OCI-LY7 (cell line): ENCODE measurements at regions not wholly inside any gene's neighbourhood (a gene's known extent, or its start where the extent isn't known, plus 50 kb on each side); places are given as distances from the start of the nearest gene placed in this dataset.

Experiments
- BruUV-seq: library from RNA; stranded (reverse); fragments of 400-500 nt; replicated peaks from 2 replicates; lab custom pipeline; 2021; lab: Mats Ljungman, UMichigan
- CTCF ChIA-PET: fragments of 300-600 bp; sonication (Branson Sonifier 250); formaldehyde crosslinking; loops from one replicate; lab custom pipeline; 2022; ENCODE audit warnings: antibody characterized with exemption; ENCODE audit not compliant: unreplicated experiment; lab: Charles Lee
- POLR2A ChIA-PET: fragments of 300-600 bp; sonication (Branson Sonifier 250); formaldehyde crosslinking; loops from one replicate; lab custom pipeline; 2022; ENCODE audit warnings: antibody characterized with exemption; lab: Charles Lee
- DNase-seq: peaks from one replicate; pipeline ENCODE4 v3.0.0-alpha.2; 2015; ENCODE audit warnings: low spot score
- H2AFZ ChIP-seq: fragments of 200-600 bp; sonication (generic), shearing (Covaris generic); 2 replicates; pipeline ENCODE4 v1.6.1; 2014; ENCODE audit warnings: mild to moderate bottlenecking, antibody characterized with exemption, low read length, moderate library complexity
- H3K27ac ChIP-seq: fragments of 200-600 bp; sonication (generic); 2 replicates; pipeline ENCODE4 v1.5.1; 2014; ENCODE audit warnings: mixed run types, low read depth, mild to moderate bottlenecking, moderate library complexity, low read length, inconsistent platforms; ENCODE audit not compliant: poor library complexity, severe bottlenecking
- H3K36me3 ChIP-seq: fragments of 200-600 bp; sonication (generic); 2 replicates; pipeline ENCODE4 v1.6.1; 2014; ENCODE audit warnings: mild to moderate bottlenecking, antibody characterized with exemption, low read length, moderate library complexity, mixed read lengths; ENCODE audit not compliant: insufficient read depth
- H3K4me1 ChIP-seq: fragments of 200-600 bp; sonication (generic); 2 replicates; pipeline ENCODE4 v1.5.1; 2014; ENCODE audit warnings: mild to moderate bottlenecking, low read length; ENCODE audit not compliant: insufficient read depth, poor library complexity, severe bottlenecking
- H3K4me2 ChIP-seq: fragments of 200-600 bp; sonication (generic); 2 replicates; pipeline ENCODE4 v1.6.1; 2014; ENCODE audit warnings: mild to moderate bottlenecking, low read length
- H3K4me3 ChIP-seq: fragments of 200-600 bp; sonication (generic); 2 replicates; pipeline ENCODE4 v1.5.1; 2014; ENCODE audit warnings: mild to moderate bottlenecking, low read depth, low read length; ENCODE audit not compliant: poor library complexity, severe bottlenecking
- H3K79me2 ChIP-seq: fragments of 200-600 bp; sonication (generic); 2 replicates; pipeline ENCODE4 v1.6.1; 2016; ENCODE audit warnings: low read depth, mild to moderate bottlenecking, low read length, moderate library complexity, mixed read lengths; ENCODE audit not compliant: insufficient read depth
- H3K9me2 ChIP-seq: fragments of 200-600 bp; sonication (generic); 2 replicates; pipeline ENCODE4 v1.6.1; 2016; ENCODE audit warnings: mild to moderate bottlenecking, low read length, mixed read lengths; ENCODE audit not compliant: insufficient read depth
- H3K9me3 ChIP-seq: fragments of 200-600 bp; sonication (generic); 2 replicates; pipeline ENCODE4 v1.6.1; 2014; ENCODE audit warnings: mild to moderate bottlenecking, mixed run types, low read length, mixed read lengths
- H4K20me1 ChIP-seq: fragments of 200-600 bp; sonication (generic); 2 replicates; pipeline ENCODE4 v1.6.1; 2014; ENCODE audit warnings: mild to moderate bottlenecking, antibody characterized with exemption, low read length, moderate library complexity, mixed read lengths; ENCODE audit not compliant: insufficient read depth
- EZH2phosphoT487 ChIP-seq: fragments of 200-600 bp; sonication (generic); IDR thresholded peaks from 2 replicates; pipeline ENCODE4 v1.6.1; 2018; ENCODE audit warnings: low read depth, borderline replicate concordance, mild to moderate bottlenecking, mixed run types, antibody characterized with exemption, low read length, moderate library complexity, mixed read lengths
- intact Hi-C: fragments of 100-400 bp; cut with micrococcal nuclease; formaldehyde crosslinking; loops from one replicate; pipeline ENCODE4 v1.10.0; 2022; ENCODE audit not compliant: unreplicated experiment
- TF ChIP-seq, protein P1 (sequence below): fragments of 200-600 bp; sonication (generic); conservative IDR thresholded peaks from 2 replicates; pipeline ENCODE4 v1.5.1; 2014; ENCODE audit warnings: mild to moderate bottlenecking, antibody characterized with exemption, low read length, moderate library complexity, mixed read lengths

DNA sequence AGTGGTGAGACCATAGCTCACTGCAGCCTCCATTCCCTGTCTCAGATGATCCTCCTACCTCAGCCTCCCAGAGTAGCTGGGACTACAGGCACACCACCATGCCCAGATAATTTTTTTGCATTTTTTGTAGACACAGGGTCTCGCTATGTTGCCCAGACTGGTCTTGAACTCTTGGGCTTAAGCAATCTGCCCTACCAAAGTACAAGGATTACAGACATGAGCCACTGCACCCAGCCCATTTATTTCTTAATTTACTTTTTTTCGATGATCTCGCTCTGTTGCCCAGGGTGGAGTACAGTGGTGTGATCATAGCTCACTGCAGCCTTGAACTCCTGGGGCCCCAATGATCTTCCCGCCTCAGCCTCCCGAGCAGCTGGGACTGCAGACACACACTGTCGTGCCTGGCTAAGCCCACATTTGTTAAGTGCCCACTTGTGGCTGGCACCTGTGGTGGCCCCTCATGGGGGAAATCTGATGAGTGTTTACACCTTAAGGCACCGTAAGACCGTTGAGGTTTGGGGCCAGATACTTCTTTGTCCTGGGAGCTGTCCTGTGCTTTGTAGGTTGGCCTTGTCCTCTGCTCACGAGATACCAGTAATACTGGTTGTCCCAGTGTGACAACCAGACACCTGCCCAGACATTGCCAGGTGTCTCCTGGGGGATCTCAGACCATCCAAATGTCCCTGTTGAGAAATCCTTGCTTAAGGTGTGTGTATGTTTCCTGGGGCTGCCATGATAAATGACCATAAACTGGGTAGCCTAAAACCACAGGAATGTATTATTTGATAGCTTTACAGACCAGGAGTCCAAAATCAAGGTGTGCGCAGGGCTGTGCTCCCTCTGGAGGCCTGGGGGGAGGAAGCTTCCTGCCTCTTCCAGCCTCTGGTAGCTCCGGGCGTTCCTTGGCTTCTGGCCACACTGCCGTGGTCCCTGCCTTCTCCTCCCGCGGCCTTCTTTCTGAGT is 141.4 kb upstream of the GSE1 start:
- intact Hi-C loops: no loop called here
- H4K20me1 ChIP-seq: no peaks in the 10 kb centered on the region
- no peak overlapping the region for H2AFZ ChIP-seq
- no peak overlapping the region for H3K4me3 ChIP-seq
- ChIA-PET POLR2A (interaction anchor here (0.5 to 1.2 kb wide), 4 partner anchors 11 to 483 kb away, joined by 3 to 5 read pairs (median 3); no protein-coding TSS in a partner anchor), CTCF (interaction anchor here (1.0 kb wide), 1 partner anchor 18 kb away, joined by 3 read pairs; no protein-coding TSS in a partner anchor)
- no TSS peak for BruUV-seq
- TF ChIP-seq EZH2phosphoT487: no peak
- TF ChIP-seq, protein P1, sequence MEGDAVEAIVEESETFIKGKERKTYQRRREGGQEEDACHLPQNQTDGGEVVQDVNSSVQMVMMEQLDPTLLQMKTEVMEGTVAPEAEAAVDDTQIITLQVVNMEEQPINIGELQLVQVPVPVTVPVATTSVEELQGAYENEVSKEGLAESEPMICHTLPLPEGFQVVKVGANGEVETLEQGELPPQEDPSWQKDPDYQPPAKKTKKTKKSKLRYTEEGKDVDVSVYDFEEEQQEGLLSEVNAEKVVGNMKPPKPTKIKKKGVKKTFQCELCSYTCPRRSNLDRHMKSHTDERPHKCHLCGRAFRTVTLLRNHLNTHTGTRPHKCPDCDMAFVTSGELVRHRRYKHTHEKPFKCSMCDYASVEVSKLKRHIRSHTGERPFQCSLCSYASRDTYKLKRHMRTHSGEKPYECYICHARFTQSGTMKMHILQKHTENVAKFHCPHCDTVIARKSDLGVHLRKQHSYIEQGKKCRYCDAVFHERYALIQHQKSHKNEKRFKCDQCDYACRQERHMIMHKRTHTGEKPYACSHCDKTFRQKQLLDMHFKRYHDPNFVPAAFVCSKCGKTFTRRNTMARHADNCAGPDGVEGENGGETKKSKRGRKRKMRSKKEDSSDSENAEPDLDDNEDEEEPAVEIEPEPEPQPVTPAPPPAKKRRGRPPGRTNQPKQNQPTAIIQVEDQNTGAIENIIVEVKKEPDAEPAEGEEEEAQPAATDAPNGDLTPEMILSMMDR: no peak
- no peaks in the 10 kb centered on the region for H3K4me1 ChIP-seq
- H3K9me3 ChIP-seq: no peaks in the 10 kb centered on the region
- H3K9me2 ChIP-seq: no peaks in the 10 kb centered on the region
- H3K27ac ChIP-seq: no peak overlapping the region
- no peaks in the 10 kb centered on the region for H3K36me3 ChIP-seq
- H3K79me2 ChIP-seq: no peaks in the 10 kb centered on the region
- H3K4me2 ChIP-seq: no peak overlapping the region
- peak; percentile 31 for DNase-seq

DNA sequence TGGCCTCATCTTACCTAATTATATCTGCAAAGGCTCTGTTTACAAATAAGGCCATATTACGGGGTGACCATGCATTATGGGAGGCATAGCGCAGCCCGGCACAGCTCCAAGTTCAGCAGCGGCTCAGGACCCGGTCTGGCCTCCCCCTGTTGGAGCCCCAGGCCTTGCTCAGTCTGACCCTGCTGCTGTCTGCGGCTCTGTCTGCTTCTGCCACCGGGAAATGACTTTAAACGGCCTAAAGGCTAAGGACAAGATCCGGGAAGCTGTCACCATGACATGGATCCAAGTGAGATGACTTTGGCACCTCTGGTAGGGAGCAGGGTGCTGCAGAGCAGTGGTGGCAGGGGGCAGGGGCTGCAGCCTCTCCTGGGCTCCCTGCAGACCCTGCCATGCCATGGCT is 140.6 kb upstream of the GSE1 start:
- no peak overlapping the region for H2AFZ ChIP-seq
- intact Hi-C loops: no loop called here
- no peaks in the 10 kb centered on the region for H3K9me2 ChIP-seq
- H3K36me3 ChIP-seq: no peaks in the 10 kb centered on the region
- no TSS peak for BruUV-seq
- H3K4me1 ChIP-seq: no peaks in the 10 kb centered on the region
- no peak overlapping the region for H3K27ac ChIP-seq
- TF ChIP-seq, protein P1: no peak
- TF ChIP-seq EZH2phosphoT487: no peak
- DNase-seq: no peak
- no peaks in the 10 kb centered on the region for H3K9me3 ChIP-seq
- H3K79me2 ChIP-seq: no peaks in the 10 kb centered on the region
- no peaks in the 10 kb centered on the region for H4K20me1 ChIP-seq
- POLR2A ChIA-PET: interaction anchor here (0.5 to 0.9 kb wide), 2 partner anchors 79 to 482 kb away, joined by 3 to 5 read pairs; no protein-coding TSS in a partner anchor
- CTCF ChIA-PET: interaction anchor here (1.0 kb wide), 1 partner anchor 19 kb away, joined by 3 read pairs; no protein-coding TSS in a partner anchor
- H3K4me3 ChIP-seq: no peak overlapping the region
- no peak overlapping the region for H3K4me2 ChIP-seq

DNA sequence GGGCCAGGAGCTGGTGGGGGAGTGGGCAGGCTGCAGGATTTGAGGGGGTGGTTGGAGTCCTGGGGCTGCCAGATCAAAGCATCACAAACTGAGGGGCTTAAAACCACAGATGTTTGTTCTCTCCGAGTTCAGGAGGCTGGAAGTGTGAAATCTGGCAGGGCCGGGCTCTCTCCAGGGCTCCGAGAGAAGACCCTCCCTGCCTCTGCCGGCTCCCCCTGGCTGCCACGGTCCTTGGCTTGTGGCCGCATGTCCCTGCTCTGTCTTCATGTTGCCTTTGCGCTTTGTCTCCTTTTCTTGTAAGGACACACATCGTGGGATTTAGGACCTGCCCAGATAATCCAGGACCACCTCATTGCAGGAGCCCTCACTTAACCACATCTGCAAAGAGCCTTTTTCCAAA is 139.8 kb upstream of the GSE1 start:
- no TSS peak for BruUV-seq
- Histone ChIP-seq H3K9me2 (no peaks in the 10 kb centered on the region), H3K4me3 (no peak overlapping the region), H3K36me3 (no peaks in the 10 kb centered on the region), H4K20me1 (no peaks in the 10 kb centered on the region), H3K79me2 (no peaks in the 10 kb centered on the region), H3K9me3 (no peaks in the 10 kb centered on the region), H3K4me1 (no peaks in the 10 kb centered on the region), H2AFZ (no peak overlapping the region), H3K4me2 (no peak overlapping the region), H3K27ac (no peak overlapping the region)
- CTCF ChIA-PET: interaction anchor here (0.5 kb wide), 1 partner anchor 17 kb away, joined by 5 read pairs; no protein-coding TSS in a partner anchor
- TF ChIP-seq, protein P1: no peak
- TF ChIP-seq EZH2phosphoT487: no peak
- POLR2A ChIA-PET: no interaction called here
- no peak for DNase-seq
- intact Hi-C loops: no loop called here
